ENCODE measurements at regions not wholly inside any gene's neighbourhood (a gene's known extent, or its start where the extent isn't known, plus 50 kb on each side); places are given as distances from the start of the nearest gene placed in this dataset.
"Not testable (repeated sequence)": the region's sequence is repeated elsewhere in the genome, so short reads cannot be mapped to it uniquely, and the experiment has no call there.

DNA sequence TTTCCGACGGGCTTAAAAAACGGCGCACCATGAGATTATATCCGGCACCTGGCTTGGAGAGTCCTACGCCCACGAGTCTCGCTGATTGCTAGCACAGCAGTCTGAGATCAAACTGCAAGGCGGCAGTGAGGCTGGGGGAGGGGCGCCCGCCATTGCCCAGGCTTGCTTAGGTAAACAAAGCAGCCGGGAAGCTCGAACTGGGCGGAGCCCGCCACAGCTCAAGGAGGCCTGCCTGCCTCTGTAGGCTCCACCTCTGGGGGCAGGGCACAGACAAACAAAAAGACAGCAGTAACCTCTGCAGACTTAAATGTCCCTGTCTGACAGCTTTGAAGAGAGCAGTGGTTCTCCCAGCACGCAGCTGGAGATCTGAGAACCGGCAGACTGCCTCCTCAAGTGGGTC lies 117.5 kb upstream of the C9orf72 start:
- not testable (repeated sequence) for H3K9me3 Mint-ChIP-seq, H3K27ac Mint-ChIP-seq, H3K4me1 Mint-ChIP-seq

DNA sequence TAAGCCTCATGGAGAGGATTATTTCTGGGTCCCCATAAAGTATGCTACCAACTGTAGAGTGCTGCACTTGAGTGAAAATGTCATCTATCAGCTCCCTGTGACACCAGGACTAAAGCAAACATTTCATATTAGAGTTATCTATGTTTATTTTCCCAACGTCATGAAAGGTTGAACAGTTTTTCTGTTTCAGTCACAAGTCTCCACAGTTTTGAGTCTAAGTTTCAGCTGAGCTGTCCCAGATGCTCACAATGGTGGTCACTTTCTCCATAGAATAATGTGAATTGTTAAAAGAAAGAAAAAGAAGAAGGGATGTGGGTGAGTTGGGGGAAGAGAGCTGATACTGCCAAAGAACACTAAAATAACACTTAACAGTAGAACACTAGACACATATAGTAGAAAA lies 126.3 kb upstream of the C9orf72 start:
- H3K27me3 Mint-ChIP-seq = no peaks in the 10 kb centered on the region
- H3K9me3 Mint-ChIP-seq = no peaks in the 10 kb centered on the region
- H3K36me3 Mint-ChIP-seq (ENCODE audit: low read depth) = no peaks in the 10 kb centered on the region
- no peaks in the 10 kb centered on the region for H3K4me1 Mint-ChIP-seq
- H3K4me3 Mint-ChIP-seq = no peak overlapping the region
- no peak overlapping the region for H3K27ac Mint-ChIP-seq
- intact Hi-C loops (cut with micrococcal nuclease) = no loop called here
- DNase-seq = no peak

More for the DNA sequence above, 117.5 kb upstream of the C9orf72 start:
- H3K27me3 Mint-ChIP-seq; H3K4me3 Mint-ChIP-seq; DNase-seq; intact Hi-C loops (cut with micrococcal nuclease); H3K36me3 Mint-ChIP-seq (ENCODE audit: low read depth): not testable (repeated sequence)

DNA sequence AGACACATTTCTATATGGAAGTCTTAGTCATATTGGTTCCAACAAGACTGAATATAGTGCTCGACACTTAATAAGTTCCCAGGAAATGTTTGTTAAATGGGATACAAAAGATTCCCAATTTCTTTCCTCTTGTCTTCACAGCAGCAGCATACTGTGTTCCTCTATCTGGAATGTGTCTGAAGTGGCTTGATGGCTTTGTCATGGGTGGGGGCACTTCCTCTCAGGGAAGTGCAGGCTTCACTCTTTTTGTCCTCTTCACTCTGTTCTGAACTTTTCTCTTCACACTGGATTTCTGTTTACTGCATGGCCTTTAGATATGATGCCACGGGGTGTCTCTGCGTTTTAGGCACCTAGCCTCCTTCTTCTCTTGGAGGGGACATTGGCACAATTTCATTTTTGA lies 127.7 kb upstream of the C9orf72 start:
- intact Hi-C loops (cut with micrococcal nuclease) = no loop called here

DNA sequence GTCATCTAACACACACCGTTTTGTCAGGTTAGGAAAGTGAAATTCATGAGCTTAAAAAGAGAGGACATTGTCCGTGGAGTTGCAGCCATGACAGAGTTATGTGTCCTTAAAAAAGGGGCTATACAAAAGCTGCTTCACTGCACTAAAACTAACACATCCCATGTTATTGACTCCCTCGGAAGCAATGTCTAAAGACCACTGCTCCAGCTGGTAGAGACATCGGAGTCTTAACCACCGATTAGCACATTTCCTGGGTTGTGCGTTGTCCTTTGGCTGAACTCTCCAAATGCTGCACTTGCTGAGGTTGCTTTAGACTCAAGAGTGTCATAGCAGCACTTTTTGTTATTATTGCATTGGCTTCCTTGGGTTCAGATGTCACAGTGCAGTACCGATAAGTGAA lies 128.3 kb upstream of the C9orf72 start:
- H3K27me3 Mint-ChIP-seq = no peaks in the 10 kb centered on the region
- no peak for DNase-seq
- intact Hi-C loops (cut with micrococcal nuclease) = no loop called here
- no peaks in the 10 kb centered on the region for H3K4me1 Mint-ChIP-seq
- no peaks in the 10 kb centered on the region for H3K36me3 Mint-ChIP-seq (ENCODE audit: low read depth)
- H3K9me3 Mint-ChIP-seq = no peaks in the 10 kb centered on the region
- no peak overlapping the region for H3K27ac Mint-ChIP-seq
- H3K4me3 Mint-ChIP-seq = no peak overlapping the region

More for the DNA sequence above, 127.7 kb upstream of the C9orf72 start:
- Mint-ChIP-seq H3K4me1 (no peaks in the 10 kb centered on the region), H3K4me3 (no peak overlapping the region), H3K27ac (no peak overlapping the region), H3K9me3 (no peaks in the 10 kb centered on the region), H3K36me3 (ENCODE audit: low read depth) (no peaks in the 10 kb centered on the region), H3K27me3 (no peaks in the 10 kb centered on the region)
- DNase-seq = no peak

DNA sequence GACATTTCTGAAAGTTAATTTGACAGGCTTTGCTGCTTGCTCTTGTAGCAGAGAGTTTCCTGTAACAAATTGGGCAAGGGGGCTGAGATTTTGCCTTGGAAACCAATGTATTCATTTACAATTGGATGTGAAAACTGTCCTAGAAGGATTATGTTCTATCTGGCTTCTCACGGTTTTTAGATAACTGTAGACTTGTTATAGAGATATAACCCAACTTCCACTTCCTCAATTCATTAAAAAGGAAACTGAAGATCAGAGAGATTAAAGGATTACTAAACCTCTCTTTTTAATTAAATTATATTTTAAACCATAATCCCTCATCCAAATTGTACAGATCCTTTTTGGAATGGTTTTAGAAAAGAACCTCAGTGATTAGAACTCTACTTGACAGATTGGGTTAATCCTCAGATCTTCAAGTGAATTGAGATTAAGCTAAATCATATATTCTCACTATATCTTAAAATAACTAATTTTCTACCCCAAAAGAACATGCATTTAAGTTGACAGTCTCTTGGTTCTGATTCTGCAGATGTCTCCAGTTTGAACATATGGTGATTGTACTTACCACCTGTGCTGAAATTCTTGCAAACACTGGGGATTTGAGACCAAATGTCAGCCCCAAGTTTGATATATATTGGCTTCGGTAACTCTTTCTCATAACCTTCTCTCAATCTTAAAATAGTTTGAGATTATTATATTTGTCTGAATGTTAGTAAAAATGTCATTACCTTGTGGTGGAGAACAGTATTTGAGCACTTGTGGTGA lies 130.1 kb upstream of the C9orf72 start:
- DNase-seq = no peak
- H3K9me3 Mint-ChIP-seq = no peaks in the 10 kb centered on the region
- H3K4me3 Mint-ChIP-seq = no peak overlapping the region
- H3K27me3 Mint-ChIP-seq = no peaks in the 10 kb centered on the region
- no peak overlapping the region for H3K27ac Mint-ChIP-seq
- intact Hi-C loops (cut with micrococcal nuclease) = no loop called here
- H3K36me3 Mint-ChIP-seq (ENCODE audit: low read depth) = no peaks in the 10 kb centered on the region
- H3K4me1 Mint-ChIP-seq = no peaks in the 10 kb centered on the region

DNA sequence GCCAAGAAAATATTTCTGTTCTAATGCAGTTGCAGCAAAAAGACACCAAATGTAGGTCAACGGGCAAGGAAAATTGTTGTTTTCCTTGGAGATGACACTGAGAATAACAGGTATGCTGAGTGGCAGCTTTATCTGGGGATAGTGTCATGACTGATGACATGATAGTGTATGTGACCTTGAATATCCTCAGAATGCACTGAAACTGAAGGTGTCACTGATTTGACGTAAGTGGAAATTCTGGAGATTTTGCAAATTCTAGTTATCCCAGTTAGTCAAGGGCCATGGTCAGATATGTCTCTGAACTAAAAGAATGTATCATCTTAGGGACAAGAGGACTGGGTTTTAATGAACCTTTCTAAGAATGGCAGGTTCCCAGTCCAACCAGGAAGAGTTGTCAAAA lies 138.0 kb upstream of the C9orf72 start:
- intact Hi-C loops (cut with micrococcal nuclease) = loop anchor here (5.0 kb wide), 1 partner anchor 379 kb away; no protein-coding TSS in a partner anchor

DNA sequence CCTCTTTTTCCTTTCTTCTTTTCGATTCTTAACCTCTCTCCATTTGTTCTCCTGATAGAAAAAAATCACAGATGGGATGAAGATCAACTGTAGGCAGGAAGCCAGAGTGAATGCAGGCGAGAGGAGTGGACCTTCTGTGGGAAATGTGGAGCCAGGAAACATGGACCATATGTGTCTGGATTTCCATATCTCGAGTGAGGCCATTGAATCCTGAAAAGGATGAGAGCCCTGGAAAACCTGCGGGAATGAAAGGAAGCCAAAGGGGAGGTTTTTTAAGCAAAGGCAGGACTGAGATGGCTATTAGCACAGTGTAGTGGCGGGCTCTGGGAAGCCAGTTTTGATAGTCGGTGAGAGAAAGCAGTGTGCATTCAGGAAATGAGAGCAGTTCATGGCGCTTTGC lies 139.5 kb upstream of the C9orf72 start:
- intact Hi-C loops (cut with micrococcal nuclease) = loop anchor here (5.0 kb wide), 1 partner anchor 381 kb away; no protein-coding TSS in a partner anchor
- Mint-ChIP-seq H3K4me1 (no peaks in the 10 kb centered on the region), H3K36me3 (ENCODE audit: low read depth) (no peaks in the 10 kb centered on the region)

More for the DNA sequence above, 138.0 kb upstream of the C9orf72 start:
- H3K36me3 Mint-ChIP-seq (ENCODE audit: low read depth) = no peaks in the 10 kb centered on the region
- no peak overlapping the region for H3K27ac Mint-ChIP-seq
- DNase-seq = no peak
- H3K4me1 Mint-ChIP-seq = no peaks in the 10 kb centered on the region
- no peaks in the 10 kb centered on the region for H3K9me3 Mint-ChIP-seq
- no peak overlapping the region for H3K4me3 Mint-ChIP-seq
- H3K27me3 Mint-ChIP-seq = no peaks in the 10 kb centered on the region

DNA sequence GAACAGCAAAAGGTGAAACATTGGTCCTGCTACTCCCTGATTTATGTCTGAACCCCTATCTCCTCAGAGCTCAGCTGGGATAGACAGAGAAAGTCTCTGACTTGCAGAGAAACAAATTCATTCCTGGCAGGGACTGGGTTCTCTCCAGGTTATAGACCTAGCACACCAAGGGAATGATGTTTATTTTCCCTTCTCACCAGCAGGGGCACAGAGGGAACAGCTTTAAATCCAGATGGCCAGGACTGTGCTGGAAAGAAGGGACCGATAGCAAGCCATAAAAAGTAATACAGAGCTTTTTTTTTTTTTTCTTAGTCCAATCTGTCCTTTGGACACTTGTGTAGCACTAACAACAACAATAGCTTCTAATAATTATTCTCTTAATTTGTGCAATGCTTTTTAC lies 141.1 kb upstream of the C9orf72 start:
- intact Hi-C loops (cut with micrococcal nuclease) = loop anchor here (5.0 kb wide), 1 partner anchor 382 kb away; no protein-coding TSS in a partner anchor
- Mint-ChIP-seq H3K4me1 (no peaks in the 10 kb centered on the region), H3K9me3 (no peaks in the 10 kb centered on the region), H3K36me3 (ENCODE audit: low read depth) (no peaks in the 10 kb centered on the region), H3K4me3 (no peak overlapping the region), H3K27me3 (peaks cover 2% of the 10 kb centered on the region), H3K27ac (no peak overlapping the region)
- no peak for DNase-seq

More for the DNA sequence above, 139.5 kb upstream of the C9orf72 start:
- peaks cover 2% of the 10 kb centered on the region for H3K27me3 Mint-ChIP-seq
- no peaks in the 10 kb centered on the region for H3K9me3 Mint-ChIP-seq
- no peak for DNase-seq
- no peak overlapping the region for H3K27ac Mint-ChIP-seq
- H3K4me3 Mint-ChIP-seq = no peak overlapping the region

DNA sequence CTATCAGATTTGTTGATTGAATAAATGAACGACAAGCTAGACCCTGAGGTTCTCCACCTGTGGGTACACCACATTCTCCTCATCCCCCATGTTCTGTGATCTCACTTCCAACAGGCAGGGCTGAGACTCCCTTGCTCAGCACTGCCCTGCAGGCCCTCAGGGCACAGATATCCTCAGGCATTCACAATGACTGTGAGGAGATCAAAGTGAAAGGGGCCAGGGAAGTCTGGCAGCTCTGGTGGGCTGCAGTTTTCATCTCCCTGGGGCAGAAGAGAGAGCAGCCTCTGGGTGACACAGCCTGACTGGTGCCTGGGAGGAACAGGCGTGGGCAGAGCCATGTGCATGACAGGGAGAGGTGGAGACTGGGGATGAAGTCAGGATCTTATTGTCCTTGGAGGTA lies 142.4 kb upstream of the C9orf72 start:
- H3K4me1 Mint-ChIP-seq = no peaks in the 10 kb centered on the region
- H3K36me3 Mint-ChIP-seq (ENCODE audit: low read depth) = no peaks in the 10 kb centered on the region
- intact Hi-C loops (cut with micrococcal nuclease) = no loop called here
- H3K4me3 Mint-ChIP-seq = no peak overlapping the region
- no peak overlapping the region for H3K27ac Mint-ChIP-seq
- H3K9me3 Mint-ChIP-seq = no peaks in the 10 kb centered on the region
- DNase-seq = no peak
- peaks cover 2% of the 10 kb centered on the region for H3K27me3 Mint-ChIP-seq

DNA sequence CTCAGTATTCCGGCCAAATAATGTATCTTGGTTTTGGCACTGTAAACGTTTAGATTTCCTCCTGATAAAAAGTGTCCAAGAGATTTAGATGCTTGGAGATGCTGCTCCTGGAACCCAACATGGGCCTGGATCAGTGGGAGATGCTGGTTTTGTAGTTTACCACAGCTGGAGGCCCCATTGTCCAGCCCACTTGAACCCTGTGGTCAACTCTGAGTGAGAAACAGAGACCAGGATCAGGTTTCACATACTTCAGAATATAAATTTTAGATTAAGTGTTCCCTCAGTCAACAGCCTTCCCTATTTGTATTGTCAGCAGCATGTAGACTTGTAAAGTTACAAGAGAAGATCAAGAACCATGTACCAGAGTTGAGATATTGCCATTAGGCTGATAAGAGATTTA lies 144.7 kb upstream of the C9orf72 start:
- Mint-ChIP-seq H3K4me3 (no peak overlapping the region), H3K9me3 (no peaks in the 10 kb centered on the region), H3K27me3 (peaks cover 9% of the 10 kb centered on the region), H3K4me1 (no peaks in the 10 kb centered on the region), H3K27ac (no peak overlapping the region), H3K36me3 (ENCODE audit: low read depth) (no peaks in the 10 kb centered on the region)
- no peak for DNase-seq
- intact Hi-C loops (cut with micrococcal nuclease) = no loop called here

DNA sequence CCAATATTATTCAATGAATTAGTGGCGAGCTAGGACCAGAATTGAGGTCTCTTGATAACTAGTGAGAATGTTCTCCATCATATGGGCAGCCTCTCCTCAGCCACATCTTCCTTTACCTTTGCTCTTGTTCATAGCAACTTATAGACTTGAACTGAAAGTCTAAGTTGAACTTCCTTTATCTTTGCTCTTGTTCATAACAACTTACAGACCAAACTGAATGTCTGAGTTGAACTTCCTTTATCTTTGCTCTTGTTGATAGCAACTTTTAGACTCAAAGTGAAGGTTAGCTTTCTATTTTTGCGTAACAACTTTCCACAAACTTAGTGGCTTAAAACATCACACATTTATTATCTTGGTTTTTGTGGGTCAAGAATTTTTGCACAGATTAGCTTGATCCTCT lies 146.4 kb upstream of the C9orf72 start:
- Mint-ChIP-seq H3K27me3 (peaks cover 9% of the 10 kb centered on the region), H3K4me3 (no peak overlapping the region), H3K9me3 (no peaks in the 10 kb centered on the region), H3K36me3 (ENCODE audit: low read depth) (no peaks in the 10 kb centered on the region), H3K27ac (no peak overlapping the region), H3K4me1 (no peaks in the 10 kb centered on the region)
- DNase-seq = no peak
- intact Hi-C loops (cut with micrococcal nuclease) = no loop called here

DNA sequence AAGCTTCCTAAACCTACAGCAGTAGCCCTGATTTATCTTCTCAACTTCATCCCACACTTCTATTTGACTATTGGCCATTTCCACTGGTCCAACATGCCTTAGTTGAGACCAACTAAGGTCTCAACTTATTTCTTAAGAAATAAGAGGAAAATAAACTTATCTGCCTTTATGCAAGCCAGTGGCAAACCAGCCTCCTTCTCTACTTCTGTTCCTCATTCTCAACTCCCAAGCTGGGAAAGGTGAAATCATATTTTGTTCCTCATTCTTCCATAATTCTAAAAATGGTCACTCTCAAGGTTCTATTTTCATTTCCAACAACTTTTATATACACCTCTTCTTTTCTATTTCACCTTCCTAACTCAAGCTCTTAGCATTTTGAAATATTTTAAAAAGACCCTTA lies 149.6 kb upstream of the C9orf72 start:
- no peak overlapping the region for H3K4me3 Mint-ChIP-seq
- H3K36me3 Mint-ChIP-seq (ENCODE audit: low read depth) = no peaks in the 10 kb centered on the region
- DNase-seq = no peak
- peaks cover 7% of the 10 kb centered on the region for H3K27me3 Mint-ChIP-seq
- H3K27ac Mint-ChIP-seq = no peak overlapping the region
- H3K4me1 Mint-ChIP-seq = peaks cover 3% of the 10 kb centered on the region
- no peaks in the 10 kb centered on the region for H3K9me3 Mint-ChIP-seq
- intact Hi-C loops (cut with micrococcal nuclease) = no loop called here

DNA sequence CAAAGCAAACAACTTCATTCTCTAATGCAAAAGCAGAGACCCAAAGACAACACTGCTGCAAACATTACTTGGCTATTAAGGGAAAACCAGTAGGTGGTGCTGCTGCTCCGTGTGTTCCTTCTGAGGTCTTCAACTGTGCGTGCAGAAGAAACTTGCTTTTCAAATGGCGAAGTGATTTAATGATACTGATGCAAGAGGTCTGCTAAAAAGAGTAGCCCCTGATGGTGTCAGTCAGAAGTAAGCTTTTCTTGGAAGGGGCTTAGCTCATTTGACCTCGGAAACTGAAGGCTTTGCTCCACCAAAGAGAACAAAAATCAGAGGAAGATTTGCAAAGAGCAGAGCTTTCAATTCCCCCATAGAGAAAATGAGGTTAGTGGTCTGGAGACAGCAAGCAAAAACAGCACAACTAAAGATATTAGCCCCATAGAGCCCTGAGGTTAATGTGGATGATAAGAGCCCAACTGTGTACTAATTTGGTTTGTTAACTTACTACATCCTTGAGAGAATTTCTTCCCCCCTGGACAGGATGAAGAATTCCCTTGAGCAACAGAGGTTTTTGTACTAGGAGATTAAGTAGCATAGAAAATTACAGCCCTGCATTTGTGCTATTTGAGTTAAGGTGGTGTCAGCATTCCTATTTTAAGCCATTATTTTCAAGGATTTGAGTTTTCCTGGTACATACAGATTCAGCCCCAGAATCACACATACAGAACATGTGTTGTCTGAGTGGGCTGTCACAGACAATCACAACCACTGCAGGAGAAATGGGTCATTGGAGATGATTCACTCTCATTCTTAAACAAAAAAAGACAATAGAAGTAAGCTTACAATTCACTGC lies 153.2 kb upstream of the C9orf72 start:
- peak; percentile 88 for DNase-seq
- Mint-ChIP-seq H3K27me3 (peaks cover 3% of the 10 kb centered on the region), H3K9me3 (no peaks in the 10 kb centered on the region), H3K36me3 (ENCODE audit: low read depth) (no peaks in the 10 kb centered on the region), H3K27ac (no peak overlapping the region), H3K4me3 (no peak overlapping the region), H3K4me1 (peaks cover 3% of the 10 kb centered on the region)
- intact Hi-C loops (cut with micrococcal nuclease) = loop anchor here (1.0 to 5.0 kb wide), 5 partner anchors 59 to 1486 kb away; partner anchors contain the start of gene LINGO2

DNA sequence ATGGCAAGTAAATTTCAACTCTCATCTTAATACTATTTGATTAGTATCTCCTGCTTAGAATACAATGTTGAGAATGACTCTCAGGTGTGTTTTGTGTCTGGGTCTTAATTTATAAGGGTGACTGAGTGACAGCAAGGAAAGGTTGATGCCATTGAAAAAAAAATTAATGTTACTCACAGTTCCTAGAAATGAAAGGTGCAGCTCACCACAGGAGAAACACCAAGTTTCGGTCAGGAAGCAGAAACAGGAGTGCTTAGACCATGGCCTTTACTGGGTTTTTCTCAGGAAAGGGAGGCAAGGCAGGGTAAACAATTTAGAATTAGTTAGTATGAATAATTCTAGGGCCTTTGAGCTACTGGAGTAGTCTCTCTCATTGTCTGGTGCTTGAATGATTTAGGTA lies 159.2 kb upstream of the C9orf72 start:
- DNase-seq = peak; percentile 61
- Mint-ChIP-seq H3K27ac (peak overlapping the region; percentile 71), H3K36me3 (ENCODE audit: low read depth) (no peaks in the 10 kb centered on the region), H3K9me3 (peaks cover 12% of the 10 kb centered on the region), H3K27me3 (no peaks in the 10 kb centered on the region), H3K4me3 (peak overlapping the region; percentile 24), H3K4me1 (peaks cover 22% of the 10 kb centered on the region)
- intact Hi-C loops (cut with micrococcal nuclease) = loop anchor here (1.0 to 2.0 kb wide), 3 partner anchors 34 to 160 kb away; partner anchors contain the start of gene C9orf72
